ENCODE measurements at regions not wholly inside any gene's neighbourhood (a gene's known extent, or its start where the extent isn't known, plus 50 kb on each side); places are given as distances from the start of the nearest gene placed in this dataset.
"Not testable (repeated sequence)": the region's sequence is repeated elsewhere in the genome, so short reads cannot be mapped to it uniquely, and the experiment has no call there.

DNA sequence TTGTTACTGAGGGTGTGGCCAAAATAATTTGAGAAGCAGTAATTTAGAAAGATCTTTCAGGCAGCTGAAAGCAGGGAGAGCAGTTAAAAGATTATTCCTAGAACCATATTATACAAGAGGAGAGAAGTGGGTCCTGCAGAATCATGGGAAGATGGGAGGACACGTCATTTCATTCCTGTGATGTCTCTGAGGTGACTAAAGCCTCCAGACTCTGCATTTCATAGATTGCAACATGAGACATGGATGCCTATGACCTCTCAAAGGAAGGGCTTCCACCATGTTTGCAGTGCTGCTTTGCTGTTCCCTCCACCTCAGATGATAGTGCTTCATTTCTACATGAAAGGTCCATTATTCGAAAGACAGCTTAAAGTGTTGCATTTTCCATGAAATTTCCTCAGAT lies 788.4 kb downstream of the TSN start:
- no peak for DNase-seq (ENCODE audit: low spot score)

DNA sequence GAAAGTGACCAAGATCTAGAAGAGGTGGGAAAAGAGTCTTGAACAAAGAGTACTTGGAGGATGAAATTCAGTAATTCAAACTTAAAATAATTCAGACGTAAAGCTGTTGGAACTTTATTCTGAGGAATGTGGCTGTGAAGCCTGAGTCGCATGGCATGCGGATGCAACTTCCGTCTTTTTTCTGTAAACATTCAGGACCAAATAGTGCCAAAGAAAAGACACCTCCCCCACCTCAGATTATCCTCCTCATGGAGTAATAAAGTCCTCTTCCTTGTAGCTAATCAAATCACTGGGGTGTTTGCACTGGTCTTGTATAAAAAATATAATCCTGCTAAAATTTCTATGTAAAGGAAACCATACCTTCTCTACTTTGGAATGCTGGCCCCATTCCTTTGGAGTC lies 790.4 kb downstream of the TSN start:
- DNase-seq (ENCODE audit: low spot score) = no peak

DNA sequence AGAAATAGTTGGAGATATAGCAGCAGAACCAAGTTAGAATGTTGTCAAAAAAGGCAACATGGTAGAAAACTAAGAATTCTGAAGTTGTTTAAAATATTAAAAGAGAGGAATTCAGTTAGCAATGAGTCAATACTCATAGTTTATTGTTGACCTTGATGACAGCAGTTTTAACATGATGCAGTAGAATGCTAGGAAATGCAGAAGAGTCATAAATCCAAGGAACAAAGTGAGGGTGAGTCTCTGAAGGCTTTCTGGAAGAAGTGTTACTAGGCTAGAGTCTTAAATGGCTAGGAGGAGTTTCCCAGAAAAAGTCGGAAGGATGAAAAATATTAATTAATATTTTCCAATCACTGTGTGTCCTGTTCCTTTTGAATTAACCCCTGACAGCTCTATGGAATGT lies 807.3 kb downstream of the TSN start:
- DNase-seq (ENCODE audit: low spot score) = no peak

DNA sequence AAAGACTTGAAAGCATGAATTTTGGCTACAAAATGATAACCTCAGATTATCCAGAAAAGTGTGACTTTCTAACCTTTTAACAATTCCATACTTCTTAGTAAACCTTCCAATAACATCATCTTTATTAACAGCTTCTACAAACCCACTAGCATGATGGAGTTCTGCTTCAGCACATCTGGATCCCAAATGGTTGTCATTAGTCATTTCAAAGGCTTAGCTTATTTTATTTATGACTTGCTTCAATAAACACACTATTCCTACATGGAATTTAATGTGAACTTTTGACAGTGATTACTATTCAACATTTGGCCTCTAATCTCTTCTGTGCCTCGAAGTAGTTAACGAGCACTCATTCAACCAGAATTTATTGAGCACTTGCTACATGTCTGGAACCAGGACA lies 808.3 kb downstream of the TSN start:
- DNase-seq (ENCODE audit: low spot score) = no peak

GRCh38 chr2:122564843-122565242 lies 809.4 kb downstream of the TSN start:
- DNase-seq (ENCODE audit: low spot score) = no peak

DNA sequence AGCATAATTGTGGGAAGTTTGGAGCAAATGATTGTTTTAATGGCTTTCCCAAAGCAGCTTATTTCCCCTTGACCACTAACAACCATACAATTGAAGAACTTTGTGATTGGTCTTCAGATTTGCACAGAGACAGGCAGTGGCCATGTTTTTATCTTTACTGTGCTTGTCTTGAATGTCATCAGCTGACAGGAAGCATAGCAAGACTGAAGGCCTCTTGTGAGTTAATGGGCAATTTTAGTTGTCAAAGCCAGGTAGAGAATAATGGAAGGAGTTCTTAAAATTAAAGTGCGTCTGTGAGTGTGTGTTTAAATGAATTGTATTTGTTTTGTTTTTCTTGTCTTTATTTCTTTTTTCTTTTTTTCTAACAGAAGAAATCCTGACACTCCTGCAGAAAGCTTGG lies 809.9 kb downstream of the TSN start:
- no peak for DNase-seq (ENCODE audit: low spot score)

- DNase-seq (ENCODE audit: low spot score) = no peak
These were observed 815.2 kb downstream of the TSN start for GRCh38 chr2:122570641-122571040.

DNA sequence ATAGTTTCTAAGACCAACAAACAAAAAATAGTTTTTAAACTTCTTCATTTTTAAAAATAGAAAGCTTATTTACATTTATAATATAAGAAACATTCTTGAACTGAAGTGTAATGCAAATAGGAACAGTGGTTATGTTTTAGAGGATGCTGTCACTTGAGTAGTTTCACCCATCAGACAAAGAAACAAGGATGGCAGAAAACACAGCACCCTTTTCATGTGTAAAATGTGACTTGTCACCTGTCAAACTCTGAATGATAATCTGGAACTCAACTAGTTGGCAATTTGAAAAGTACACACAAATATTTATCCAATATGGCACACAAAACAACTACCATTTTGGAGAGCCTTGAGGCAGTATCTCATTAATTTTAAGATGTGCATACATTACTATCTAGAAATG lies 816.0 kb downstream of the TSN start:
- DNase-seq (ENCODE audit: low spot score) = not testable (repeated sequence)

DNA sequence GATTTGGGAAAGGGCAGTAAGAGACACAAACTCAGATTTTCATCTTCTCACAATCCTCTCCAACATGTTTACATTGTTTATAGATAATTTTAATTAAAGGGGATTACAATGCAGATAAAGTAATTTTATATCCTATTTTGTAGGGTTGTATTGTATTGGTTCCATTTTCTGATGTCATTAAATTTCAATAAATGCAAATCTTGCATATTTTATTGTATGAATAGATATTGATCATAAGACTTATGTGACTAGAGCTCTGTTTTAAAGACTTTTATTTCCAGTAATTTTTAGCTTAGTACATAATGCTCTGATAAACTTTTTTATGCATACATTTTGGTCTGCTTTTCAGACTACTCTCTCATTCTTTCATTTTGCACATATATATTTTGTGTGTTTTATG lies 819.6 kb downstream of the TSN start:
- no peak for DNase-seq (ENCODE audit: low spot score)

- no peak for DNase-seq (ENCODE audit: low spot score)
These were observed 827.9 kb downstream of the TSN start for GRCh38 chr2:122583159-122583917.

GRCh38 chr2:122590524-122590923 lies 835.1 kb downstream of the TSN start:
- no peak for DNase-seq (ENCODE audit: low spot score)

- no peak for DNase-seq (ENCODE audit: low spot score)
These were observed 839.6 kb downstream of the TSN start for GRCh38 chr2:122595065-122595464.

GRCh38 chr2:122596598-122596997 lies 841.1 kb downstream of the TSN start:
- DNase-seq (ENCODE audit: low spot score) = no peak

DNA sequence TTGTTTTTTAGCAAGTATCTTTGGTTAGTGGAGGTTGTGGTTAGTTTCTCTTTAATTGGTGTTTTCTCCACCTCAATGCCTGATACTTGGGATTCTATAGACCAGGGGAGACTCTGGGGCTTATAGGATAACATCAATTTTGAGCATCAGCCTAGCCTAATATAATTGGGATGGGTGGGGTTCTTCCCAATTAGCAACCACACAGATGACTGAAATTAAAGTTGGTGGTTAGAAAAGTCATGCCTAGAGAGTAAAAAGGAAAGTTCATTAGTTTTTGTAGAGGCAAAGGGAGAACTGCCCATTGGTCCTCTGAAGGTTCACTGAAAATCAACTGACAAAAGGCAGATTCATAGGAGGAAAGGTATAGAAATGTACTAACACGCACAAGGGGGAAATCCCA lies 843.3 kb downstream of the TSN start:
- no peak for DNase-seq (ENCODE audit: low spot score)

- DNase-seq (ENCODE audit: low spot score) = no peak
These were observed 855.6 kb downstream of the TSN start for GRCh38 chr2:122610948-122611609.

- no peak for DNase-seq (ENCODE audit: low spot score)
These were observed 867.5 kb downstream of the TSN start for GRCh38 chr2:122622934-122623333.

DNA sequence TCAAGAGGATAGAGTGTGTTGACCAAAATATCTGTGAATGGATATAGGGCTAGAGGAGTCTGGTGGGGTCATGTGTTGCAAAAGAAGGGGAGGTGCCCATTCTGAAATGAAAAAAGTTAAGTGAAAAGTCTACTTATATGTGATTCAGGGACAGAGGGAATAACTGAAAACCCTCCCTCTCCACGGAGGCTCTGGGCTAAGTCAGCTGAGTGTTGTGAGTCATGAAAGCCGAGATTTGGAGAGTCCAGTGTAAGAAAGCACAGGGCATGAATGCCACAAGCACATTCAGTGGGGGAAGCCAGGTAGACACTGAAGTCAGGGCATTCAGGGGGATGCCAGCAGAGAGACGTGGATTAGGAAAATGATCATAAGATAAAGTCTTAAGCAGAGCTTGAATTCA lies 871.9 kb downstream of the TSN start:
- no peak for DNase-seq (ENCODE audit: low spot score)

- DNase-seq (ENCODE audit: low spot score) = no peak
These were observed 878.8 kb downstream of the TSN start for GRCh38 chr2:122634256-122634655.

DNA sequence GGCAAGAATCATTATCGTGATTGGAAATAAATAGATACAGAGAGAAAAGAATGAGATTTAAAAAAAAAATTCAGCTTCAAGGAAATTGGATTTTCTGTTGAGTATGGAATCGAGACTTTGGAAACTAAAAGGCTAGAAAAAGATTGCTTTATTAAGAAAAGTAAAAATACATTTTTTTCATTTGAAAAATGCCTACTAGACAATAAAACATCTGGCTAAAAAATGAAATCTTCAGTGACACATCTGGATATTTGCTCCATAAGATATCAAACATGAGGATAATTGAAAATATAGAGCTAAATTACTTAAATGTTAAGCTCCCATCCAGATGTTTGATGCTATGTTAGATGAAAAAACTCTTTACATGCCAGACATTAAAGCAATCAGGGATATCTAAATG lies 879.5 kb downstream of the TSN start:
- DNase-seq (ENCODE audit: low spot score) = no peak

DNA sequence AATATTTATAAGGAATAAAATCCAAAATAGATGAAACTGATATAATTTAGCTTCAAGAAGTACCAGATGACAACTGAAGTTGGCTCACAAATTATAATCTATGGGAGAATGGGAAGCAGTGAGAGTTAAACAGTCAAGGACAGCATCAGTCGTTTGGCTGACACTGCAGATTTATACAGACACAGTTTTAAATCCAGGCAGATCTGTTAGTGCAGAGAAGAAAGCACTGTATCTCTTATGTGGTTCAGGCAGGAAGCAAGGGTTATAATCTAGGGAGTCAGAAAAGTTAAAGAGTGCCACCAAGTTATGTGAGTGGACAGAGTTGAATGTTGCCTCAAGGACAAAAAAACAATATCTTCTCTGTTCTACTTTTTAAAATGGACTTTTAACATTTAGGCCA lies 880.2 kb downstream of the TSN start:
- no peak for DNase-seq (ENCODE audit: low spot score)

DNA sequence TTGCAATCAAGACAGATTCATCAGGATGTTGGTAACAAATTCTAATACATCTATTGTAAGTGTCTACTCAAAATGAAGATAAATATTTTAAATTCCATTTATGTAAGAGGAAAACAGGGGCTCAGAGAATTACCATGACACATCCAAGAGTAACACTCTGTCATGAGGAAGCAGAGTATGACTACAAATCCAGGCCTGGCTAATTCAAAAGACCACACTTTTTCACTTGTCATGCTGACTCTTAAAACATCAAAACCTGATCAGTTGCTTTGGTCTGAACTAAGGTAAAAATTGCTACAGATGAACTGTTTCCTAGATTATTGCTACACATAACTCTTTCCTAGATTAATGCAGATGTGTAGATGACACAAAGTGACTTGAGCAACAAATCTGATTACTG lies 880.6 kb downstream of the TSN start:
- DNase-seq (ENCODE audit: low spot score) = no peak

- peak; percentile 75 for DNase-seq (ENCODE audit: low spot score)
These were observed 883.7 kb downstream of the TSN start for GRCh38 chr2:122639176-122639575.

DNA sequence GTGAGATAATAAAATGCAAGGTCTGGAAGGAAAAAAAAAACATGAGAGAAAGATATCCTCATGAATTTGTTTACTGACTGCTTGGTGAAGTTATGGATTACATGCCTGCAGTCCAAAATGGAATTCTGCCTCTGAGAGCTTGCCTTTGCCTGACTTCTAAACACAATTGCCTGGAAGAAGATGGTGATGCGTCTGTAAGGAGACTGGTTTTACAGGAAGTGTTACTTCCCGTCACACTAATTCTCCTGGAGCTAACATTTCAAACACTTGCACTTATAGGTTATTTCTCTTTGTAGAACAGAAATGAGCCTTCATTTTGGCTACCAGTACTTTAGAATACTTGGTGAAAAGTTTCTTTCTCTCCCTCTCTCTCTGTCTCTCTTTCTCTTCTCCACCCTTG lies 884.3 kb downstream of the TSN start:
- no peak for DNase-seq (ENCODE audit: low spot score)

GRCh38 chr2:122643725-122644329 lies 888.4 kb downstream of the TSN start:
- peak; percentile 53 for DNase-seq (ENCODE audit: low spot score)

All from SW480 (cell line).